ENCODE measurements at regions not wholly inside any gene's neighbourhood (a gene's known extent, or its start where the extent isn't known, plus 50 kb on each side); places are given as distances from the start of the nearest gene placed in this dataset.

- H3K9me3 ChIP-seq (replicated peaks in 1 of 3): no peaks in the 10 kb centered on the region
- H3K36me3 ChIP-seq (replicated peaks in 1 of 2): no peaks in the 10 kb centered on the region
- no peak overlapping the region for H3K27ac ChIP-seq
- TF ChIP-seq POLR2A (IDR thresholded peaks at IDR 0.05): no peak
- no peak for TF ChIP-seq CTCF (IDR thresholded peaks at IDR 0.05)
- WGBS, 4 donors: 54 to 73% (median 64%) methylated on average over 2 of the region's 2 CpGs
- H3K4me3 ChIP-seq: no peak overlapping the region
- no peaks in the 10 kb centered on the region for H3K27me3 ChIP-seq
- intact Hi-C loops (cut with DNase I): no loop called here
- no peaks in the 10 kb centered on the region for H3K4me1 ChIP-seq (replicated peaks in 1 of 2)
- DNase-seq: no peak
These were observed 559.6 kb downstream of the MCTP2 start for GRCh38 chr15:94791008-94791407.

- Histone ChIP-seq H3K4me1 (replicated peaks in 1 of 2) (no peaks in the 10 kb centered on the region), H3K36me3 (replicated peaks in 1 of 2) (no peaks in the 10 kb centered on the region), H3K27ac (no peak overlapping the region), H3K4me3 (no peak overlapping the region), H3K9me3 (replicated peaks in 1 of 3) (no peaks in the 10 kb centered on the region), H3K27me3 (no peaks in the 10 kb centered on the region)
- no peak for DNase-seq
- no peak for TF ChIP-seq CTCF (IDR thresholded peaks at IDR 0.05)
- no peak for TF ChIP-seq POLR2A (IDR thresholded peaks at IDR 0.05)
- 79 to 95% (median 89%) methylated on average over 2 of the region's 2 CpGs for WGBS, 4 donors
- intact Hi-C loops (cut with DNase I): no loop called here
These were observed 560.1 kb downstream of the MCTP2 start for GRCh38 chr15:94791510-94791909.

GRCh38 chr15:94792196-94792595, 560.8 kb downstream of the MCTP2 start:
- DNase-seq: no peak
- no peaks in the 10 kb centered on the region for H3K4me1 ChIP-seq (replicated peaks in 1 of 2)
- no peak overlapping the region for H3K4me3 ChIP-seq
- no peak overlapping the region for H3K27ac ChIP-seq
- H3K9me3 ChIP-seq (replicated peaks in 1 of 3): no peaks in the 10 kb centered on the region
- WGBS, 4 donors: 66 to 73% (median 71%) methylated on average over 2 of the region's 2 CpGs
- no peaks in the 10 kb centered on the region for H3K27me3 ChIP-seq
- intact Hi-C loops (cut with DNase I): no loop called here
- no peaks in the 10 kb centered on the region for H3K36me3 ChIP-seq (replicated peaks in 1 of 2)
- no peak for TF ChIP-seq POLR2A (IDR thresholded peaks at IDR 0.05)
- TF ChIP-seq CTCF (IDR thresholded peaks at IDR 0.05): no peak

GRCh38 chr15:94793207-94793606, 561.8 kb downstream of the MCTP2 start:
- H3K36me3 ChIP-seq (replicated peaks in 1 of 2): no peaks in the 10 kb centered on the region
- no peaks in the 10 kb centered on the region for H3K27me3 ChIP-seq
- no peaks in the 10 kb centered on the region for H3K4me1 ChIP-seq (replicated peaks in 1 of 2)
- TF ChIP-seq CTCF (IDR thresholded peaks at IDR 0.05): no peak
- TF ChIP-seq POLR2A (IDR thresholded peaks at IDR 0.05): no peak
- DNase-seq: no peak
- intact Hi-C loops (cut with DNase I): no loop called here
- no peak overlapping the region for H3K4me3 ChIP-seq
- 72 to 88% (median 83%) methylated on average over 3 of the region's 3 CpGs for WGBS, 4 donors
- H3K27ac ChIP-seq: no peak overlapping the region
- no peaks in the 10 kb centered on the region for H3K9me3 ChIP-seq (replicated peaks in 1 of 3)
